Adrenal gland (tissue), 9 donors: ENCODE measurements at regions not wholly inside any gene's neighbourhood (a gene's known extent, or its start where the extent isn't known, plus 50 kb on each side); places are given as distances from the start of the nearest gene placed in this dataset.

Experiments used
- DNase-seq, 7 donors: peaks; one replicate each; pipeline ENCODE4 v3.0.0-alpha.2; 2019 to 2020
- H3K27ac ChIP-seq, 5 donors: fragments of 200-600 bp; sonication (generic) in 4 of 5; 1 replicate in 3 of 5; 2 replicates in 2 of 5; pipeline versions ENCODE4 v1.5.1 to v1.8.0; 2016 to 2020; ENCODE audit warnings: mild to moderate bottlenecking in 1 of 5
- H3K27me3 ChIP-seq: fragments of 200-600 bp; 2 replicates; pipeline ENCODE4 v1.8.0; 2021
- H3K36me3 ChIP-seq, 2 donors: fragments of 200-600 bp; replicated peaks in 1 of 2; 1 replicate in 1 of 2; 2 replicates in 1 of 2; pipeline versions ENCODE4 v1.5.1 to v1.8.0; 2018 to 2022
- H3K4me1 ChIP-seq, 2 donors: fragments of 200-600 bp; replicated peaks in 1 of 2; 1 replicate in 1 of 2; 2 replicates in 1 of 2; pipeline versions ENCODE4 v1.5.1 to v1.8.0; 2018 to 2021
- H3K4me3 ChIP-seq, 4 donors: fragments of 200-600 bp; sonication (generic) in 3 of 4; one replicate each; pipeline ENCODE4 v1.5.1; 2016 to 2018
- H3K9me3 ChIP-seq, 3 donors: fragments of 200-600 bp; sonication (generic) in 1 of 3; replicated peaks in 1 of 3; 1 replicate in 2 of 3; 2 replicates in 1 of 3; pipeline versions ENCODE4 v1.5.1 to v1.8.0; 2016 to 2021
- POLR2A ChIP-seq, 2 donors: fragments of 450-650 bp; IDR thresholded peaks; one replicate each; pipeline ENCODE4 v1.6.1; 2017; ENCODE audit warnings: antibody characterized with exemption in 2 of 2, mild to moderate bottlenecking in 2 of 2, moderate library complexity in 1 of 2
- WGBS, 4 donors: extraction: QIAGEN DNeasy Blood & Tissue Kit in 2 of 4; methylation state at CpG; one replicate each; pipeline versions ENCODE4 v1.1.5 to v1.1.7; 2013 to 2017; 5-methylcytosine and 5-hydroxymethylcytosine counted together
- intact Hi-C, 2 donors: fragments of 100-400 bp; cut with DNase I; formaldehyde crosslinking; loops; one replicate each; pipeline versions ENCODE4 v1.14.1 to v1.15.0; 2022 to 2023
- TF ChIP-seq, protein P1 (sequence below), 6 experiments: fragments of 450-650 bp in 4 of 6; fragments of 200-600 bp in 2 of 6; sonication (generic) in 1 of 6; IDR thresholded peaks; 1 replicate in 5 of 6; 2 replicates in 1 of 6; pipeline versions ENCODE4 v1.5.1 to v1.8.0; 2016 to 2021; ENCODE audit warnings: antibody characterized with exemption in 6 of 6, mild to moderate bottlenecking in 2 of 6, moderate library complexity in 1 of 6
- donor health status: healthy with polysubstance abuse.
- donor health status: Bipolar disorder and iron deficiency.
- donor health status: DM: yes; HTN: yes; CAD: no.
- donor health status: DM: no; HTN: no; CAD: no.
- donor health status: DM: no; HTN: no; CAD: no.

DNA sequence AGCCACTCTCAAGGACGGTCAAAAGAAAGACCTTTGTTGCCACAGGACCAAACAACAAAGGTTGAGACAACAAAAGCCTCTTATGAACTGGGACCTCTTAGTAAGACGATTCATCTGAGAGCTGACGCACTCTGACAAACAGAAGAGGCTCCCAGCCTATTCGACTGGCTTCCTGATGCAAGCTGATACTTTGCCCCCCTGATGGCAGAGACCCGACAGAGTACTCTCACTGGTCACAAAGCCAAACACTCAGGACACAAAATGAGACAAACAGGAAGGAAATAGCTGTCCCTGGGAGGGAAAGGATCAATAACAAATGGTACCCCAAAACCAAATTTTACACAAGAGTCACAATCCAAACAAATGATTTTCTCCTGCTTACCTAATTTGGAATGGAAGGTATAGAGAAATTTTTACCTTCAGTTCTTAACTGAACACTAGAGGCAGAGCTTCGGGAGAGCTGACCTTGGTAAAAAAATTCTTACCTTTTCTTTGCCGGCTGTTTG, 75.2 kb upstream of the PLAC8 start:
- no peaks in the 10 kb centered on the region for H3K27me3 ChIP-seq
- no peaks in the 10 kb centered on the region for H3K36me3 ChIP-seq
- WGBS, 4 donors = 73 to 83% (median 79%) methylated on average over 7 of the region's 7 CpGs
- DNase-seq = no peak
- no peaks in the 10 kb centered on the region for H3K9me3 ChIP-seq
- no peak overlapping the region for H3K4me3 ChIP-seq
- no peak overlapping the region for H3K27ac ChIP-seq
- intact Hi-C loops = no loop called here
- TF ChIP-seq POLR2A (IDR thresholded peaks at IDR 0.05) = no peak
- TF ChIP-seq, protein P1, sequence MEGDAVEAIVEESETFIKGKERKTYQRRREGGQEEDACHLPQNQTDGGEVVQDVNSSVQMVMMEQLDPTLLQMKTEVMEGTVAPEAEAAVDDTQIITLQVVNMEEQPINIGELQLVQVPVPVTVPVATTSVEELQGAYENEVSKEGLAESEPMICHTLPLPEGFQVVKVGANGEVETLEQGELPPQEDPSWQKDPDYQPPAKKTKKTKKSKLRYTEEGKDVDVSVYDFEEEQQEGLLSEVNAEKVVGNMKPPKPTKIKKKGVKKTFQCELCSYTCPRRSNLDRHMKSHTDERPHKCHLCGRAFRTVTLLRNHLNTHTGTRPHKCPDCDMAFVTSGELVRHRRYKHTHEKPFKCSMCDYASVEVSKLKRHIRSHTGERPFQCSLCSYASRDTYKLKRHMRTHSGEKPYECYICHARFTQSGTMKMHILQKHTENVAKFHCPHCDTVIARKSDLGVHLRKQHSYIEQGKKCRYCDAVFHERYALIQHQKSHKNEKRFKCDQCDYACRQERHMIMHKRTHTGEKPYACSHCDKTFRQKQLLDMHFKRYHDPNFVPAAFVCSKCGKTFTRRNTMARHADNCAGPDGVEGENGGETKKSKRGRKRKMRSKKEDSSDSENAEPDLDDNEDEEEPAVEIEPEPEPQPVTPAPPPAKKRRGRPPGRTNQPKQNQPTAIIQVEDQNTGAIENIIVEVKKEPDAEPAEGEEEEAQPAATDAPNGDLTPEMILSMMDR (IDR thresholded peaks at IDR 0.05) = no peak
- no peaks in the 10 kb centered on the region for H3K4me1 ChIP-seq

- no peak overlapping the region for H3K27ac ChIP-seq
- WGBS, 4 donors = 69 to 84% (median 76%) methylated on average over 7 of the region's 7 CpGs
- DNase-seq = no peak
- H3K9me3 ChIP-seq = no peaks in the 10 kb centered on the region
- H3K36me3 ChIP-seq = no peaks in the 10 kb centered on the region
- no peak for TF ChIP-seq POLR2A (IDR thresholded peaks at IDR 0.05)
- TF ChIP-seq, protein P1 (IDR thresholded peaks at IDR 0.05) = no peak
- intact Hi-C loops = no loop called here
- H3K4me1 ChIP-seq = no peaks in the 10 kb centered on the region
- no peak overlapping the region for H3K4me3 ChIP-seq
- no peaks in the 10 kb centered on the region for H3K27me3 ChIP-seq
Measured at GRCh38 chr4:83180431-83180968, 66.0 kb upstream of the PLAC8 start.

DNA sequence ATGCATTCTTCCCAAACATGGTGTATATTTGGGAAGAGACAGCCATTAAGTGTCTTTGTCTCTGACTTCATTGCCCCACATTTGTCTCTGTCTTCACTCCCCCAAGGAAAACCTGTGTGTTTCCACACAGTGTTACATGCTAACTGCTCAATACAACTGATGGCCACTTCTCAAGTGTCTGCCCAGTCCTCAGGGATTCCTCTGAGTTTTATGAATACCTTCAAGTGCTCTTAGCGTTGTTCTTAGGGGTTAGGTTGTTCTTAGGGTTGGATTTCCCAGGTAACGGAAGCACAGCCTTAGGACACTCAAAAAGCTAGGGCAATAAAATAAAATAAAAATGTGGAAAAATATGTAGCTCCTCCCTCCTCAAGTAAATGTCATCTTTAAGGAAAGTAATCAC, 64.7 kb upstream of the PLAC8 start:
- Histone ChIP-seq H3K9me3 (no peaks in the 10 kb centered on the region), H3K4me3 (no peak overlapping the region), H3K27ac (no peak overlapping the region), H3K4me1 (no peaks in the 10 kb centered on the region), H3K27me3 (no peaks in the 10 kb centered on the region), H3K36me3 (no peaks in the 10 kb centered on the region)
- intact Hi-C loops = no loop called here
- WGBS, 4 donors = 40 to 64% (median 43%) methylated on average over 2 of the region's 2 CpGs
- TF ChIP-seq, protein P1 (IDR thresholded peaks at IDR 0.05) = no peak
- no peak for DNase-seq

DNA sequence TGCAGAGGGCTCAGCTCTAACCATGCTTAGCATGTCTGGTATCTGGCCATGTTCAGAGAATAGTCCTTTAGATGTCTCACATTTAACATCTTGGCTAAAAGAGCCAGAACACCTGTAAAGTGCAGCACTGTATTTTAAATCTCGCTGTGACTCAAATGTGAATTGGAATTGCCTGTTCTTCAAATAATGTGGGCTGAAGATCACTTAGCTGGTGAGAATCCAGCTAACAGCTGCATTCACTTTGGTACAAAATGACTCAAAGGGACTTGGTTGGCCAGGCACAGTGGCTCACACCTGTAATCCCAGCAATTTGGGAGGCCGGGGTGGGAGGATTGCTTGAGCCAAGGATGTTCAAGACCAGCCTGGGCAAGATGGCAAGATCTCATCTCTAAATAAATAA, 63.5 kb upstream of the PLAC8 start:
- WGBS, 4 donors = 47 to 87% (median 49%) methylated on average over 2 of the region's 2 CpGs
- no peak overlapping the region for H3K27ac ChIP-seq
- H3K4me3 ChIP-seq = no peak overlapping the region
- no peaks in the 10 kb centered on the region for H3K4me1 ChIP-seq
- H3K36me3 ChIP-seq = no peaks in the 10 kb centered on the region
- TF ChIP-seq, protein P1 (IDR thresholded peaks at IDR 0.05) = no peak
- no peak for TF ChIP-seq POLR2A (IDR thresholded peaks at IDR 0.05)
- no peak for DNase-seq
- H3K27me3 ChIP-seq = no peaks in the 10 kb centered on the region
- intact Hi-C loops = no loop called here
- H3K9me3 ChIP-seq = no peaks in the 10 kb centered on the region
